B cell (primary cell): ENCODE measurements at regions not wholly inside any gene's neighbourhood (a gene's known extent, or its start where the extent isn't known, plus 50 kb on each side); places are given as distances from the start of the nearest gene placed in this dataset.

Experiments
- ATAC-seq: fragments of 200-7000 bp; cut with Tn5 transposase; one replicate; pipeline ENCODE4 v1.10.0; 2021; ENCODE audit warnings: low read depth, mild to moderate bottlenecking, moderate number of reproducible peaks, moderate library complexity
- CTCF ChIA-PET: fragments of 350-600 bp; sonication (Branson Sonifier 250); formaldehyde crosslinking; loops from one replicate; lab custom pipeline; 2021; ENCODE audit warnings: antibody characterized with exemption, inconsistent platforms; lab: Charles Lee
- POLR2A ChIA-PET: fragments of 350-600 bp; sonication (Branson Sonifier 250); formaldehyde crosslinking; loops from one replicate; lab custom pipeline; 2021; ENCODE audit warnings: antibody characterized with exemption; lab: Charles Lee
- DNase-seq: peaks from one replicate; pipeline ENCODE4 v3.0.0; 2013
- H2AFZ ChIP-seq: 2 replicates; pipeline ENCODE4 v1.6.1; 2012; ENCODE audit warnings: mild to moderate bottlenecking, low read depth, low read length; ENCODE audit not compliant: insufficient read depth, poor library complexity, severe bottlenecking
- H3K27ac ChIP-seq, 2 donors: 1 replicate in 1 of 2; 2 replicates in 1 of 2; pipeline ENCODE4 v1.5.1; 2012 to 2013; ENCODE audit warnings: low read length in 2 of 2, mild to moderate bottlenecking in 2 of 2, moderate library complexity in 1 of 2
- H3K27me3 ChIP-seq, 4 experiments: fragments of 200-600 bp in 1 of 4; sonication (generic) in 1 of 4; replicated peaks in 1 of 4; 1 replicate in 2 of 4; 2 replicates in 2 of 4; pipeline versions ENCODE4 v1.6.1 to v1.7.0; 2013 to 2016; ENCODE audit warnings: low read length in 3 of 4, mild to moderate bottlenecking in 2 of 4, mixed read lengths in 1 of 4, moderate library complexity in 1 of 4; ENCODE audit not compliant: insufficient read depth in 4 of 4, control insufficient read depth in 3 of 4; ENCODE audit errors: control extremely low read depth in 1 of 4
- H3K36me3 ChIP-seq, 2 experiments: replicated peaks in 1 of 2; 1 replicate in 1 of 2; 2 replicates in 1 of 2; pipeline versions ENCODE4 v1.6.1 to v1.7.1; 2013; ENCODE audit warnings: low read length in 1 of 2; ENCODE audit not compliant: insufficient read depth in 2 of 2, control insufficient read depth in 1 of 2; ENCODE audit errors: control extremely low read depth in 1 of 2, extremely low read depth in 1 of 2
- H3K4me1 ChIP-seq, 2 donors: fragments of 200-600 bp in 1 of 2; sonication (generic) in 1 of 2; 1 replicate in 1 of 2; 2 replicates in 1 of 2; pipeline versions ENCODE4 v1.5.1 to v1.6.1; 2013 to 2017; ENCODE audit warnings: low read length in 2 of 2; ENCODE audit not compliant: control insufficient read depth in 2 of 2, insufficient read depth in 2 of 2
- H3K4me2 ChIP-seq: replicated peaks from 2 replicates; pipeline ENCODE3; 2012; ENCODE audit warnings: mild to moderate bottlenecking, low read depth, low read length; ENCODE audit not compliant: poor library complexity, severe bottlenecking
- H3K4me3 ChIP-seq, 5 experiments: fragments of 200-600 bp in 1 of 5; sonication (generic) in 1 of 5; 1 replicate in 3 of 5; 2 replicates in 2 of 5; pipeline versions ENCODE4 v1.5.1 to v1.7.0; 2011 to 2016; ENCODE audit warnings: low read length in 4 of 5, mild to moderate bottlenecking in 4 of 5, low read depth in 2 of 5, control low read depth in 1 of 5, moderate library complexity in 1 of 5; ENCODE audit not compliant: insufficient read depth in 1 of 5; ENCODE audit errors: control extremely low read depth in 1 of 5, extremely low read depth in 1 of 5
- H3K79me2 ChIP-seq: fragments of 200-600 bp; sonication (generic); one replicate; pipeline ENCODE4 v1.6.0; 2016; ENCODE audit warnings: low read length; ENCODE audit not compliant: control insufficient read depth, insufficient read depth
- H3K9ac ChIP-seq: fragments of 200-600 bp; sonication (generic); 2 replicates; pipeline ENCODE4 v1.6.1; 2017; ENCODE audit warnings: mild to moderate bottlenecking, low read length, moderate library complexity
- H3K9me3 ChIP-seq, 3 donors: one replicate each; pipeline versions ENCODE4 v1.6.1 to v1.7.1; 2013; ENCODE audit warnings: low read length in 2 of 3; ENCODE audit not compliant: control insufficient read depth in 2 of 3, insufficient read depth in 1 of 3; ENCODE audit errors: control extremely low read depth in 1 of 3
- H4K20me1 ChIP-seq: 2 replicates; pipeline ENCODE4 v1.6.0; 2012; ENCODE audit warnings: mild to moderate bottlenecking, low read length; ENCODE audit not compliant: insufficient read depth, control insufficient read depth, poor library complexity, severe bottlenecking
- H3K27ac Mint-ChIP-seq: one replicate; pipeline ENCODE4 v1.8.0; 2021; ENCODE audit warnings: mixed read lengths
- H3K27me3 Mint-ChIP-seq: one replicate; pipeline ENCODE4 v1.8.0; 2021; ENCODE audit warnings: mixed read lengths
- H3K4me1 Mint-ChIP-seq: one replicate; pipeline ENCODE4 v1.8.0; 2021; ENCODE audit warnings: mixed read lengths
- H3K4me3 Mint-ChIP-seq: one replicate; pipeline ENCODE4 v1.8.0; 2021; ENCODE audit warnings: mixed read lengths
- H3K9me3 Mint-ChIP-seq: one replicate; pipeline ENCODE4 v1.8.0; 2022; ENCODE audit warnings: mixed read lengths; ENCODE audit not compliant: insufficient read depth
- EZH2 ChIP-seq: IDR thresholded peaks from 2 replicates; pipeline ENCODE4 v1.6.1; 2012; ENCODE audit warnings: borderline replicate concordance, low read depth, mild to moderate bottlenecking, moderate library complexity, low read length; ENCODE audit not compliant: insufficient read depth, poor library complexity, severe bottlenecking
- WGBS: methylation state at CpG from one replicate; pipeline ENCODE4 v1.1.5; 2013; ENCODE audit warnings: missing lambda C conversion rate; ENCODE audit not compliant: insufficient coverage; 5-methylcytosine and 5-hydroxymethylcytosine counted together
- intact Hi-C: fragments of 100-400 bp; cut with micrococcal nuclease; formaldehyde crosslinking; loops from one replicate; pipeline ENCODE4 v1.10.0; 2022
- TF ChIP-seq, protein P1 (sequence below): fragments of 200-600 bp; IDR thresholded peaks from one replicate; pipeline ENCODE4 v1.8.0; 2022; ENCODE audit warnings: antibody characterized with exemption, mild to moderate bottlenecking

DNA sequence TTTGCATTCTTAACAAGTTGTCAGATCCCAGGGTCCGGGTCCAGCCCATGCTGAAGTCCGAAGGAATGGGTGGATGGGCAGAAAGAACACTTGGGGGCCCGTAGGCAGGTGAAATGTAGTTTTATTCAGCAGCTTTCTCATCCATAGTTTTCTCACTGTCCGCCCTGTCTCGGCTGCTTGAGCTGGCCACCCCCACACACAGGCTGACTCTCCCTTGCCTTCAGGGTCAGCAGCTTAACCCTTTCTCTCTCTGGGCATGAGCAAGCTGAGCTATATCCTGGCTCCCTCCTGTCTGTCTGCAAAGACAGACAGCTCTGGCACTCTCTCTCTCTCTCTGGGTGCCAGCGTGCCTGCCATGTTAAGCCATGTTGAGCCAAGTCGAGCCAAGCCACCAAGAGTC, 163.9 kb downstream of the PTCSC3 start:
- no peaks in the 10 kb centered on the region for H3K27me3 Mint-ChIP-seq
- H3K9ac ChIP-seq, result no peak overlapping the region
- no peaks in the 10 kb centered on the region for H3K4me1 Mint-ChIP-seq
- no peaks in the 10 kb centered on the region for H3K27me3 ChIP-seq
- no peaks in the 10 kb centered on the region for H3K36me3 ChIP-seq
- no peak overlapping the region for H2AFZ ChIP-seq
- no peaks in the 10 kb centered on the region for H3K9me3 Mint-ChIP-seq
- no peaks in the 10 kb centered on the region for H3K4me1 ChIP-seq
- DNase-seq, result no peak
- no peak for TF ChIP-seq EZH2
- TF ChIP-seq, protein P1, sequence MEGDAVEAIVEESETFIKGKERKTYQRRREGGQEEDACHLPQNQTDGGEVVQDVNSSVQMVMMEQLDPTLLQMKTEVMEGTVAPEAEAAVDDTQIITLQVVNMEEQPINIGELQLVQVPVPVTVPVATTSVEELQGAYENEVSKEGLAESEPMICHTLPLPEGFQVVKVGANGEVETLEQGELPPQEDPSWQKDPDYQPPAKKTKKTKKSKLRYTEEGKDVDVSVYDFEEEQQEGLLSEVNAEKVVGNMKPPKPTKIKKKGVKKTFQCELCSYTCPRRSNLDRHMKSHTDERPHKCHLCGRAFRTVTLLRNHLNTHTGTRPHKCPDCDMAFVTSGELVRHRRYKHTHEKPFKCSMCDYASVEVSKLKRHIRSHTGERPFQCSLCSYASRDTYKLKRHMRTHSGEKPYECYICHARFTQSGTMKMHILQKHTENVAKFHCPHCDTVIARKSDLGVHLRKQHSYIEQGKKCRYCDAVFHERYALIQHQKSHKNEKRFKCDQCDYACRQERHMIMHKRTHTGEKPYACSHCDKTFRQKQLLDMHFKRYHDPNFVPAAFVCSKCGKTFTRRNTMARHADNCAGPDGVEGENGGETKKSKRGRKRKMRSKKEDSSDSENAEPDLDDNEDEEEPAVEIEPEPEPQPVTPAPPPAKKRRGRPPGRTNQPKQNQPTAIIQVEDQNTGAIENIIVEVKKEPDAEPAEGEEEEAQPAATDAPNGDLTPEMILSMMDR, result no peak
- no peak overlapping the region for H3K4me3 ChIP-seq
- intact Hi-C loops, result no loop called here
- no peaks in the 10 kb centered on the region for H4K20me1 ChIP-seq
- ChIA-PET POLR2A (no interaction called here), CTCF (no interaction called here)
- ATAC-seq, result no peak
- 52% methylated on average over 4 of the region's 7 CpGs for WGBS
- no peaks in the 10 kb centered on the region for H3K79me2 ChIP-seq
- no peak overlapping the region for H3K4me3 Mint-ChIP-seq
- no peak overlapping the region for H3K4me2 ChIP-seq
- H3K9me3 ChIP-seq, result no peaks in the 10 kb centered on the region
- no peak overlapping the region for H3K27ac Mint-ChIP-seq
- no peak overlapping the region for H3K27ac ChIP-seq

DNA sequence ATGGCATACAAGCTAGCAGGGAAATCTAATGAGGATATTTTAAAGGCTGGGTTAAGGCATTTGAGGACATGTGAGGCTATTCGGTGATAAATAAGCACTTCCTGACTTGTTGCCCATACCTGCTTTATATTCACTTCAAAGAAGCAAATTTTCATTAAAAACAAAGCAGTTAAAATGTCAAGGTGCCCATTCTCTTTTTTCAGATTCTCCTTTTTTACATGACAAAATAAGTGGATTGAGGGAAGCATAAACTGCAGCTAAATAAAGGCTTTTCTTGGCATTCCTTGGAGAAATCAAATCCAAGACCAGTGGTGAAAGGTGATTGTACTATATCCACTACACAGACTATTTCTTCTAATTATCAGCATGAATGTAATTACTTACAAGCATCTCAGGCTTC, 166.9 kb downstream of the PTCSC3 start:
- no peaks in the 10 kb centered on the region for H3K79me2 ChIP-seq
- H3K4me1 Mint-ChIP-seq, result no peaks in the 10 kb centered on the region
- no peak overlapping the region for H3K27ac ChIP-seq
- ATAC-seq (no peak), DNase-seq (no peak)
- H3K4me2 ChIP-seq, result no peak overlapping the region
- H3K4me3 ChIP-seq, result no peak overlapping the region
- H3K27me3 ChIP-seq, result no peaks in the 10 kb centered on the region
- no peaks in the 10 kb centered on the region for H3K27me3 Mint-ChIP-seq
- H3K9me3 ChIP-seq, result no peaks in the 10 kb centered on the region
- H4K20me1 ChIP-seq, result no peaks in the 10 kb centered on the region
- TF ChIP-seq EZH2, result no peak
- ChIA-PET CTCF (no interaction called here), POLR2A (no interaction called here)
- H3K9ac ChIP-seq, result no peak overlapping the region
- H3K4me3 Mint-ChIP-seq, result no peak overlapping the region
- no peak overlapping the region for H2AFZ ChIP-seq
- intact Hi-C loops, result no loop called here
- no peaks in the 10 kb centered on the region for H3K4me1 ChIP-seq
- no peaks in the 10 kb centered on the region for H3K36me3 ChIP-seq
- H3K27ac Mint-ChIP-seq, result no peak overlapping the region
- no peaks in the 10 kb centered on the region for H3K9me3 Mint-ChIP-seq
- whole genome bisulfite sequencing, result no CpG with 5 or more reads among the region's 1 CpG
